ENCODE measurements at regions not wholly inside any gene's neighbourhood (a gene's known extent, or its start where the extent isn't known, plus 50 kb on each side); places are given as distances from the start of the nearest gene placed in this dataset.

DNA sequence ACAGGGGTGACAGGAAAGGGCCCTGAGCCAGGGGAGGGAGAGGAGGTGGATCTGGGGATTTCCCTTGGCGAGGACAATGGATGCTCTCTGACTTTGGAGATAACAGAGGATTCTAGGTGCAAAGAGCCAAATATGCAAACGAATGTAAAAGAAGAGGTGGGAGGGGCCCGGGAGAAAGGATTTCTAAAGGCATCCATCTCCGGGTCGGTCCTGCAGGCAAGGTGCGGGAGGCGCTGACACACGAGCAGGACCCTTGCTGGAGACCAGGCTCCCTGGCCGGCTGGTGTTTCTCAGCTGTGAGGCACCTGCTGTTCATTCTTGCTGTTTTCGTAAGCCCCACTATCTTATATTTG is 115.2 kb upstream of the TLE3 start:
- ATAC-seq (peak in 1 of 4 donors; percentile 42), DNase-seq (no peak)
- 48 to 67% (median 51%) methylated on average over 10 of the region's 10 CpGs for WGBS, 4 donors
- H3K4me3 ChIP-seq = no peak overlapping the region
- TF ChIP-seq, protein P1, sequence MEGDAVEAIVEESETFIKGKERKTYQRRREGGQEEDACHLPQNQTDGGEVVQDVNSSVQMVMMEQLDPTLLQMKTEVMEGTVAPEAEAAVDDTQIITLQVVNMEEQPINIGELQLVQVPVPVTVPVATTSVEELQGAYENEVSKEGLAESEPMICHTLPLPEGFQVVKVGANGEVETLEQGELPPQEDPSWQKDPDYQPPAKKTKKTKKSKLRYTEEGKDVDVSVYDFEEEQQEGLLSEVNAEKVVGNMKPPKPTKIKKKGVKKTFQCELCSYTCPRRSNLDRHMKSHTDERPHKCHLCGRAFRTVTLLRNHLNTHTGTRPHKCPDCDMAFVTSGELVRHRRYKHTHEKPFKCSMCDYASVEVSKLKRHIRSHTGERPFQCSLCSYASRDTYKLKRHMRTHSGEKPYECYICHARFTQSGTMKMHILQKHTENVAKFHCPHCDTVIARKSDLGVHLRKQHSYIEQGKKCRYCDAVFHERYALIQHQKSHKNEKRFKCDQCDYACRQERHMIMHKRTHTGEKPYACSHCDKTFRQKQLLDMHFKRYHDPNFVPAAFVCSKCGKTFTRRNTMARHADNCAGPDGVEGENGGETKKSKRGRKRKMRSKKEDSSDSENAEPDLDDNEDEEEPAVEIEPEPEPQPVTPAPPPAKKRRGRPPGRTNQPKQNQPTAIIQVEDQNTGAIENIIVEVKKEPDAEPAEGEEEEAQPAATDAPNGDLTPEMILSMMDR (IDR thresholded peaks at IDR 0.05) = no peak
- no peak for TF ChIP-seq POLR2A (IDR thresholded peaks at IDR 0.05)
- no peak overlapping the region for H3K27ac ChIP-seq
- intact Hi-C loops (cut with DNase I) = no loop called here
- no peaks in the 10 kb centered on the region for H3K9me3 ChIP-seq
- peaks cover 0 to 26% (median 0%) of the 10 kb centered on the region in 9 donors for H3K27me3 ChIP-seq
- peaks cover 0 to 17% (median 5%) of the 10 kb centered on the region in 12 donors for H3K4me1 ChIP-seq
- H3K36me3 ChIP-seq = no peaks in the 10 kb centered on the region

DNA sequence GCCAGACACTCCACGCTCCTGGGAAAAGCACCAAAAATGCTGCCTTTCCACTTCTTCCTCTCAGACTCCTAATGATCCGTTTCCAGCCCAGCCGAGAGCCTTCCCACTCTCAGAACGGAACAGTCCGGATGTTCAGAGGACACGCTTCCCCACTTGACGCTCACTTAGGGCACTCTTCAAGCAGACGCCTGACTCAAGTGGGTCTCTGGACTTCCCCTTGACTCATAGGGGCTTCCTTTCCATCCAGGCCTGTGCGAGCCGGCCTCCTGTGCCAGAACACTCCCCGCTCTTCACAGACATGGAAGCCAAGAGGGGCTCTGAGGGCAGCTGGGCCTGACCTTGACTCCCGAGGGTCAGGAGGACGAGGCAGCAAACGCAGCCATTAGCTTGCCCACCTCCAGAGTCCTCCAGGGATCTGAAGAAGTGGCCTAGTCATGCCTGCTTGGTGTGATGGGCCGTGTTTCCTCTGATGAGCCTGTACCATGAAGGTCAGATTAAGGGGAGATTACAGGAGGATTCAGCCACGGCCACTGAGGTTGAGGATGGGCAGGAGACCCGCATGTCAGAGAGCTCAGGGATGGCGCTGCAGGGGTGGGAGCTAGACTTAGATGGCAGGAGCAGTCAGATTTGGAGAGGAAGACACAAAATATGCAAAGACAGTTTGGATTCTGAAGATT is 114.7 kb upstream of the TLE3 start:
- WGBS, 4 donors = 34 to 43% (median 38%) methylated on average over 14 to 18 of the region's 18 CpGs
- Histone ChIP-seq H3K27ac (no peak overlapping the region), H3K36me3 (no peaks in the 10 kb centered on the region), H3K4me3 (no peak overlapping the region), H3K4me1 (peaks cover 0 to 17% (median 5%) of the 10 kb centered on the region in 12 donors), H3K9me3 (no peaks in the 10 kb centered on the region), H3K27me3 (peaks cover 0 to 24% (median 0%) of the 10 kb centered on the region in 9 donors)
- ATAC-seq (peak in 3 of 4 donors; percentile 29 to 83 (median 46)), DNase-seq (no peak)
- TF ChIP-seq POLR2A (IDR thresholded peaks at IDR 0.05) = no peak
- TF ChIP-seq, protein P1 (IDR thresholded peaks at IDR 0.05) = no peak
- intact Hi-C loops (cut with DNase I) = no loop called here

DNA sequence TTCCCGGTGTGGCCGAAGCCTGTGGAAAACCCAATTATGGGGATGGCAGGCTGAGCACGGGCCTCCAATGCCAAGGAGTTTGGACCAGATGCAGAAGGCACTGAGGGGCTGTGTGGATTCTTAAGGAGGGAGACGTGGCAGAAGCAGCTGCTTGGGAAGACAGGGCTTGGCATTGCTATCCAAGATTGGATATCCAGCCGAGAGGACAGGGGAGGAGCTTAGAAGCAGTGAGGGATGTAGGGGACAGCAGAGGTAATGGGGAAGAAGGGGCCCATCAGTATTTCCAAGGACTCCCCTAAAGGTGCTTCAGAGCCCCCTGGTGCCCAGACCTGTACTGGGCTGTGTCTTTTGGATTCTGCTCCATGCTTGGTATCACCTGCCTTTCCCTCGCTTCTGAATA is 112.8 kb upstream of the TLE3 start:
- Histone ChIP-seq H3K27ac (no peak overlapping the region), H3K36me3 (no peaks in the 10 kb centered on the region), H3K9me3 (no peaks in the 10 kb centered on the region), H3K4me3 (no peak overlapping the region), H3K4me1 (peaks cover 0 to 17% (median 5%) of the 10 kb centered on the region in 12 donors), H3K27me3 (peaks cover 0 to 21% (median 0%) of the 10 kb centered on the region in 9 donors)
- WGBS, 4 donors = 83 to 90% (median 87%) methylated on average over 6 of the region's 6 CpGs
- DNase-seq (no peak), ATAC-seq (no peak)
- intact Hi-C loops (cut with DNase I) = no loop called here
- TF ChIP-seq POLR2A (IDR thresholded peaks at IDR 0.05) = no peak
- TF ChIP-seq, protein P1 (IDR thresholded peaks at IDR 0.05) = peak in 3 of 12 donors; percentile 5 to 11 (median 6)

DNA sequence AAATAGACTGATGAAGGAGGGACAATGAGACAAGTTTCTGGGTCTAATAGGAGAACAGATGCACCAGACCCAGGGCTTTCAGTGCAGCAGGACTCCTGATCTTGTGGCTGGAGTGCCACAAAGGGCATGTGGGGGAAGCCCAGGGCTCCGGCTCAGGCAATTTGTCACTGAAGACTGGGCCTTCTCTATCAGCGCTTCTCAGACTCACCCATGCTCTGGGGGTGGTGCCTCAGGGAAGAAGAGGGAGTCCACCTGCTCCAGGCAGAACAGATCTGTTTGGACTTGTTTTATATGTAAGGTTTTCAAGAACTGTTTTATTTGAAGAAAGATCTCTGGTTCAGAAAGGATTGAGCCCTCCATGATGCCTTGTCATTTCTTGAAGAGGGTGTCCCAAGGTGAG is 112.4 kb upstream of the TLE3 start:
- WGBS, 4 donors = 77 to 100% (median 89%) methylated on average over 2 of the region's 2 CpGs
- TF ChIP-seq, protein P1 (IDR thresholded peaks at IDR 0.05) = no peak
- no peak for TF ChIP-seq POLR2A (IDR thresholded peaks at IDR 0.05)
- no peak overlapping the region for H3K27ac ChIP-seq
- DNase-seq (no peak), ATAC-seq (no peak)
- no peaks in the 10 kb centered on the region for H3K9me3 ChIP-seq
- no peak overlapping the region for H3K4me3 ChIP-seq
- peaks cover 0 to 19% (median 0%) of the 10 kb centered on the region in 9 donors for H3K27me3 ChIP-seq
- intact Hi-C loops (cut with DNase I) = no loop called here
- H3K36me3 ChIP-seq = no peaks in the 10 kb centered on the region
- peaks cover 0 to 17% (median 5%) of the 10 kb centered on the region in 12 donors for H3K4me1 ChIP-seq

All from heart left ventricle (tissue), 16 donors.